IMR-90 (cell line): ENCODE measurements at regions not wholly inside any gene's neighbourhood (a gene's known extent, or its start where the extent isn't known, plus 50 kb on each side); places are given as distances from the start of the nearest gene placed in this dataset.

Experiments
- ATAC-seq: fragments of 200-7000 bp; cut with Tn5 transposase; 2 replicates; pipeline ENCODE4 v1.9.1; 2020; ENCODE audit warnings: low read depth, mild to moderate bottlenecking, moderate library complexity
- BruUV-seq: library from RNA; stranded (reverse); fragments of 400-500 nt; replicated peaks from 2 replicates; lab custom pipeline; 2021; lab: Mats Ljungman, UMichigan
- CTCF ChIA-PET: fragments of 300-600 bp; formaldehyde crosslinking; extraction: SDS; loops from one replicate; lab custom pipeline; 2021; ENCODE audit warnings: antibody characterized with exemption; lab: Yijun Ruan, JAX
- POLR2A ChIA-PET: fragments of 300-600 bp; sonication (Branson Sonifier 250); formaldehyde crosslinking; loops from one replicate; lab custom pipeline; 2022; ENCODE audit warnings: antibody characterized with exemption; ENCODE audit not compliant: unreplicated experiment; lab: Charles Lee
- DNase-seq: peaks from one replicate; pipeline ENCODE4 v3.0.0; 2013
- H2AFZ ChIP-seq: replicated peaks from 2 replicates; pipeline ENCODE3; 2013; ENCODE audit warnings: low read length, mild to moderate bottlenecking; ENCODE audit not compliant: poor library complexity
- H2AK5ac ChIP-seq: 2 replicates; pipeline ENCODE4 v1.6.1; 2013; ENCODE audit warnings: low read depth, low read length, inconsistent platforms
- H2AK9ac ChIP-seq: replicated peaks from 2 replicates; pipeline ENCODE3; 2013; ENCODE audit warnings: mild to moderate bottlenecking, low read depth, low read length, moderate library complexity; ENCODE audit not compliant: poor library complexity
- H2BK120ac ChIP-seq: 2 replicates; pipeline ENCODE4 v1.6.1; 2013; ENCODE audit warnings: low read depth, low read length, inconsistent platforms
- H2BK15ac ChIP-seq: 3 replicates; pipeline ENCODE4 v1.6.1; 2013; ENCODE audit warnings: low read depth, low read length, inconsistent platforms
- H2BK20ac ChIP-seq: 2 replicates; pipeline ENCODE4 v1.6.1; 2013; ENCODE audit warnings: low read depth, mild to moderate bottlenecking, inconsistent platforms, low read length, moderate library complexity
- H2BK5ac ChIP-seq: 2 replicates; pipeline ENCODE4 v1.6.1; 2013; ENCODE audit warnings: mild to moderate bottlenecking, low read depth, low read length, inconsistent platforms; ENCODE audit not compliant: poor library complexity, severe bottlenecking
- H3K14ac ChIP-seq: replicated peaks from 2 replicates; pipeline ENCODE4 v1.6.1; 2013; ENCODE audit warnings: low read depth, low read length, inconsistent platforms
- H3K18ac ChIP-seq: 2 replicates; pipeline ENCODE4 v1.6.1; 2013; ENCODE audit warnings: low read depth, low read length, control low read depth
- H3K23ac ChIP-seq: 2 replicates; pipeline ENCODE4 v1.6.1; 2013; ENCODE audit warnings: low read depth, low read length, inconsistent platforms
- H3K27ac ChIP-seq: 2 replicates; pipeline ENCODE4 v1.5.1; 2013; ENCODE audit warnings: mild to moderate bottlenecking, control low read depth, low read length; ENCODE audit not compliant: insufficient read depth
- H3K27me3 ChIP-seq: 2 replicates; pipeline ENCODE4 v1.6.1; 2013; ENCODE audit warnings: low read length; ENCODE audit not compliant: control insufficient read depth, insufficient read depth
- H3K36me3 ChIP-seq: 2 replicates; pipeline ENCODE4 v1.6.1; 2013; ENCODE audit warnings: low read length, mixed read lengths; ENCODE audit not compliant: control insufficient read depth, insufficient read depth
- H3K4ac ChIP-seq: 2 replicates; pipeline ENCODE4 v1.6.1; 2013; ENCODE audit warnings: low read depth, low read length, inconsistent platforms
- H3K4me1 ChIP-seq: 2 replicates; pipeline ENCODE4 v1.6.1; 2013; ENCODE audit warnings: low read length, mixed read lengths; ENCODE audit not compliant: control insufficient read depth, insufficient read depth
- H3K4me2 ChIP-seq: 2 replicates; pipeline ENCODE4 v1.6.1; 2013; ENCODE audit warnings: low read depth, mild to moderate bottlenecking, control low read depth, low read length, moderate library complexity
- H3K4me3 ChIP-seq: 2 replicates; pipeline ENCODE4 v1.5.1; 2013; ENCODE audit warnings: low read depth, mild to moderate bottlenecking, control low read depth, low read length, moderate library complexity; ENCODE audit not compliant: insufficient read depth
- H3K56ac ChIP-seq: 2 replicates; pipeline ENCODE4 v1.6.1; 2013; ENCODE audit warnings: low read length, inconsistent platforms; ENCODE audit not compliant: insufficient read depth; ENCODE audit errors: extremely low read depth
- H3K79me1 ChIP-seq, 2 experiments: 2 replicates each; pipeline ENCODE4 v1.6.1; 2013; ENCODE audit warnings: low read length in 2 of 2, inconsistent platforms in 1 of 2, low read depth in 1 of 2
- H3K9ac ChIP-seq: 2 replicates; pipeline ENCODE4 v1.6.1; 2013; ENCODE audit warnings: low read depth, low read length, control low read depth
- H3K9me1 ChIP-seq: 2 replicates; pipeline ENCODE4 v1.6.1; 2013; ENCODE audit warnings: low read length, inconsistent platforms; ENCODE audit not compliant: insufficient read depth
- H3K9me3 ChIP-seq: 2 replicates; pipeline ENCODE4 v1.6.1; 2013; ENCODE audit warnings: low read length; ENCODE audit not compliant: control insufficient read depth, insufficient read depth
- H4K20me1 ChIP-seq: 2 replicates; pipeline ENCODE4 v1.6.1; 2013; ENCODE audit warnings: low read length, inconsistent platforms; ENCODE audit not compliant: insufficient read depth
- H4K5ac ChIP-seq: 2 replicates; pipeline ENCODE4 v1.6.1; 2013; ENCODE audit warnings: mild to moderate bottlenecking, low read depth, low read length, control low read depth
- H4K8ac ChIP-seq, 2 experiments: 2 replicates each; pipeline ENCODE4 v1.6.1; 2013; ENCODE audit warnings: low read depth in 2 of 2, low read length in 2 of 2, control low read depth in 1 of 2, inconsistent platforms in 1 of 2
- H4K91ac ChIP-seq: 2 replicates; pipeline ENCODE4 v1.6.1; 2013; ENCODE audit warnings: low read depth, low read length, inconsistent platforms; ENCODE audit not compliant: insufficient read depth
- NFE2L2 ChIP-seq: fragments of 150-350 bp; IDR thresholded peaks from 2 replicates; pipeline ENCODE4 v1.6.1; 2016; ENCODE audit warnings: low read depth, mild to moderate bottlenecking, low read length
- RAD21 ChIP-seq: IDR thresholded peaks from 2 replicates; pipeline ENCODE4 v1.6.1; 2012; ENCODE audit warnings: low read length, improper control_type of control experiment
- WGBS, 2 experiments: methylation state at CpG; one replicate each; pipeline versions ENCODE4 v1.1.5 to v1.1.7; 2013; ENCODE audit warnings: missing lambda C conversion rate in 2 of 2; ENCODE audit not compliant: insufficient read length in 1 of 2; ENCODE audit errors: extremely low coverage in 2 of 2; 5-methylcytosine and 5-hydroxymethylcytosine counted together
- dilution Hi-C: fragments of 300-500 bp; cut with HindIII; formaldehyde crosslinking; loops from one replicate; pipeline ENCODE4 v1.14.3; 2018; ENCODE audit warnings: low sequenced_read_pairs; ENCODE audit not compliant: unreplicated experiment
- in situ Hi-C: fragments of 300-500 bp; cut with MboI; formaldehyde crosslinking; loops from 3 replicates; pipeline ENCODE4 v1.14.3; 2019; ENCODE audit warnings: low sequenced_read_pairs, inconsistent platforms, mixed read lengths
- intact Hi-C: fragments of 100-400 bp; cut with micrococcal nuclease; formaldehyde crosslinking; loops from 2 replicates; pipeline ENCODE4 v1.10.0; 2022

- H3K36me3 ChIP-seq: no peaks in the 10 kb centered on the region
- in situ Hi-C loops: no loop called here
- H2BK120ac ChIP-seq: no peak overlapping the region
- no peaks in the 10 kb centered on the region for H3K4me1 ChIP-seq
- intact Hi-C loops: no loop called here
- no peak overlapping the region for H3K9ac ChIP-seq
- WGBS, 2 experiments: no CpG with 5 or more reads among the region's 3 CpGs
- no TSS peak for BruUV-seq
- H2AK9ac ChIP-seq: no peak overlapping the region
- H3K27me3 ChIP-seq: no peaks in the 10 kb centered on the region
- H3K27ac ChIP-seq: no peak overlapping the region
- no peak overlapping the region for H4K5ac ChIP-seq
- POLR2A ChIA-PET: no interaction called here
- H3K9me3 ChIP-seq: no peaks in the 10 kb centered on the region
- no peak overlapping the region for H3K18ac ChIP-seq
- CTCF ChIA-PET: no interaction called here
- H3K14ac ChIP-seq: no peak overlapping the region
- no peak overlapping the region for H3K4me2 ChIP-seq
- no peaks in the 10 kb centered on the region for H3K9me1 ChIP-seq
- no peaks in the 10 kb centered on the region for H3K79me1 ChIP-seq
- no peak overlapping the region for H3K4ac ChIP-seq
- dilution Hi-C loops: no loop called here
- no peak overlapping the region for H2BK5ac ChIP-seq
- no peak overlapping the region for H3K4me3 ChIP-seq
- no peaks in the 10 kb centered on the region for H4K20me1 ChIP-seq
- H4K8ac ChIP-seq: no peak overlapping the region
- no peak overlapping the region for H2AFZ ChIP-seq
- H2BK15ac ChIP-seq: no peak overlapping the region
- H3K56ac ChIP-seq: no peak overlapping the region
- no peak overlapping the region for H3K23ac ChIP-seq
- no peak for DNase-seq
- no peak overlapping the region for H4K91ac ChIP-seq
- no peak for ATAC-seq
- no peak for TF ChIP-seq RAD21
- TF ChIP-seq NFE2L2: no peak
- H2AK5ac ChIP-seq: no peak overlapping the region
- no peak overlapping the region for H2BK20ac ChIP-seq
These were observed 172.7 kb upstream of the MAST4 start for GRCh38 chr5:66423484-66423883.
